GM23338 (cell line): ENCODE measurements at regions not wholly inside any gene's neighbourhood (a gene's known extent, or its start where the extent isn't known, plus 50 kb on each side); places are given as distances from the start of the nearest gene placed in this dataset.

Experiments
- ATAC-seq: fragments of 200-7000 bp; cut with Tn5 transposase; 3 replicates; pipeline ENCODE4 v1.9.1; 2020
- DNase-seq: peaks from one replicate; pipeline ENCODE4 v3.0.0-alpha.2; 2015; ENCODE audit warnings: low spot score
- H2AFZ ChIP-seq: fragments of 200-600 bp; sonication (generic); 2 replicates; pipeline ENCODE4 v1.8.0; 2016; ENCODE audit warnings: antibody characterized with exemption, mild to moderate bottlenecking, moderate library complexity
- H3F3A ChIP-seq: fragments of 200-600 bp; sonication (generic); replicated peaks from 2 replicates; pipeline ENCODE4 v1.8.0; 2017; ENCODE audit warnings: antibody characterized with exemption, mixed run types, low read depth
- H3K27ac ChIP-seq: fragments of 200-600 bp; sonication (generic); 2 replicates; pipeline ENCODE4 v1.6.1; 2016; ENCODE audit warnings: low read depth
- H3K27me3 ChIP-seq: fragments of 200-600 bp; sonication (generic); 2 replicates; pipeline ENCODE4 v1.8.0; 2016; ENCODE audit warnings: mild to moderate bottlenecking, mixed run types, moderate library complexity; ENCODE audit not compliant: insufficient read depth
- H3K36me3 ChIP-seq: fragments of 200-600 bp; sonication (generic); 2 replicates; pipeline ENCODE4 v1.8.0; 2016; ENCODE audit warnings: mild to moderate bottlenecking; ENCODE audit not compliant: insufficient read depth
- H3K4me1 ChIP-seq: fragments of 200-600 bp; sonication (generic); 2 replicates; pipeline ENCODE4 v1.8.0; 2016; ENCODE audit warnings: mild to moderate bottlenecking, moderate library complexity; ENCODE audit not compliant: insufficient read depth
- H3K4me2 ChIP-seq: fragments of 200-600 bp; sonication (generic); 2 replicates; pipeline ENCODE4 v1.7.1; 2017; ENCODE audit warnings: mixed run types
- H3K4me3 ChIP-seq: fragments of 200-600 bp; sonication (generic); 2 replicates; pipeline ENCODE4 v1.6.1; 2016; ENCODE audit warnings: mixed run types
- H3K79me2 ChIP-seq: fragments of 200-600 bp; sonication (generic); replicated peaks from 2 replicates; pipeline ENCODE4 v1.8.0; 2017; ENCODE audit warnings: mild to moderate bottlenecking; ENCODE audit not compliant: insufficient read depth
- H3K9me2 ChIP-seq: fragments of 200-600 bp; sonication (generic); 2 replicates; pipeline ENCODE4 v1.8.0; 2017; ENCODE audit not compliant: insufficient read depth
- H4K20me1 ChIP-seq: fragments of 200-600 bp; sonication (generic); replicated peaks from 2 replicates; pipeline ENCODE4 v1.8.0; 2017; ENCODE audit warnings: mild to moderate bottlenecking; ENCODE audit not compliant: insufficient read depth
- H3K27ac Mint-ChIP-seq: 2 replicates; pipeline ENCODE4 v1.8.0; 2020; ENCODE audit warnings: inconsistent platforms, mild to moderate bottlenecking, moderate library complexity, mixed read lengths
- H3K27me3 Mint-ChIP-seq: 3 replicates; pipeline ENCODE4 v1.8.0; 2022; ENCODE audit warnings: low read depth, mild to moderate bottlenecking, moderate library complexity, mixed read lengths, inconsistent platforms; ENCODE audit not compliant: insufficient read depth, poor library complexity
- H3K36me3 Mint-ChIP-seq: 3 replicates; pipeline ENCODE4 v1.8.0; 2021; ENCODE audit warnings: low read depth, mild to moderate bottlenecking, inconsistent platforms, moderate library complexity, mixed read lengths
- H3K4me1 Mint-ChIP-seq: 3 replicates; pipeline ENCODE4 v1.8.0; 2020; ENCODE audit warnings: mild to moderate bottlenecking, inconsistent platforms, mixed read lengths
- H3K4me3 Mint-ChIP-seq: 3 replicates; pipeline ENCODE4 v1.8.0; 2021; ENCODE audit warnings: moderate library complexity, mild to moderate bottlenecking, inconsistent platforms, mixed read lengths
- H3K9me3 Mint-ChIP-seq: 3 replicates; pipeline ENCODE4 v1.8.0; 2020; ENCODE audit warnings: moderate library complexity, mild to moderate bottlenecking, inconsistent platforms, mixed read lengths
- CTCF ChIP-seq, 2 experiments: fragments of 200-600 bp in 1 of 2; sonication (generic) in 1 of 2; conservative IDR thresholded peaks; 2 replicates each; pipeline versions ENCODE4 v1.5.1 to v1.6.1; 2016 to 2017; ENCODE audit warnings: antibody characterized with exemption in 2 of 2, low read depth in 2 of 2, mild to moderate bottlenecking in 2 of 2, moderate library complexity in 1 of 2
- ETS1 ChIP-seq: IDR thresholded peaks from 2 replicates; pipeline ENCODE4 v1.6.1; 2016; ENCODE audit warnings: antibody characterized with exemption
- EZH2 ChIP-seq: fragments of 200-600 bp; sonication (generic); IDR thresholded peaks from one replicate; pipeline ENCODE4 v1.8.0; 2017; ENCODE audit warnings: antibody characterized with exemption, mild to moderate bottlenecking, low read depth; ENCODE audit not compliant: unreplicated experiment
- JUNB ChIP-seq: IDR thresholded peaks from one replicate; pipeline ENCODE4 v1.6.1; 2016; ENCODE audit warnings: antibody characterized with exemption; ENCODE audit not compliant: unreplicated experiment
- ZNF462 ChIP-seq: fragments of 250-450 bp; sonication (Bioruptor Pico); IDR thresholded peaks from 2 replicates; pipeline ENCODE4 v1.5.0; 2020; ENCODE audit warnings: mild to moderate bottlenecking, moderate library complexity

- TF ChIP-seq ZNF462: no peak
Measured at GRCh38 chr3:174398761-174399160, 460.4 kb upstream of the NAALADL2 start (continued).

GRCh38 chr3:174403831-174404230, 455.3 kb upstream of the NAALADL2 start:
- no peaks in the 10 kb centered on the region for H3K4me1 ChIP-seq
- Mint-ChIP-seq H3K36me3 (peaks cover 25% of the 10 kb centered on the region), H3K4me3 (no peak overlapping the region), H3K27ac (no peak overlapping the region), H3K9me3 (peaks cover 3% of the 10 kb centered on the region; the same call in 1 of the 3 replicates), H3K4me1 (no peaks in the 10 kb centered on the region), H3K27me3 (no peaks in the 10 kb centered on the region)
- no peak overlapping the region for H3K4me3 ChIP-seq
- no peak overlapping the region for H3K27ac ChIP-seq
- no peaks in the 10 kb centered on the region for H3F3A ChIP-seq
- H4K20me1 ChIP-seq: no peaks in the 10 kb centered on the region
- DNase-seq (no peak), ATAC-seq (no peak)
- no peaks in the 10 kb centered on the region for H3K36me3 ChIP-seq
- no peaks in the 10 kb centered on the region for H3K27me3 ChIP-seq
- no peak overlapping the region for H3K4me2 ChIP-seq
- H3K9me2 ChIP-seq: no peaks in the 10 kb centered on the region
- no peak overlapping the region for H2AFZ ChIP-seq
- TF ChIP-seq JUNB: no peak
- TF ChIP-seq EZH2: no peak
- no peak for TF ChIP-seq CTCF (conservative IDR thresholded peaks at IDR 0.05; ENCODE audit: low read depth in 2 of 2)
- TF ChIP-seq ETS1: no peak
- H3K79me2 ChIP-seq: no peaks in the 10 kb centered on the region
